ENCODE measurements at regions not wholly inside any gene's neighbourhood (a gene's known extent, or its start where the extent isn't known, plus 50 kb on each side); places are given as distances from the start of the nearest gene placed in this dataset.

- ATAC-seq (no peak), FAIRE-seq (no peak), DNase-seq (ENCODE audit: low read depth, low spot score) (no peak)
- WGBS (ENCODE audit: insufficient coverage, insufficient replicate concordance, low lambda C conversion rate, missing lambda C conversion rate) = 30% methylated on average over 3 of the region's 3 CpGs
- ChIA-PET RAD21 (ENCODE audit: unreplicated experiment) (interaction anchor here (0.7 to 1.9 kb wide), 3 partner anchors 9 to 85 kb away, joined by 3 to 9 read pairs (median 3); no protein-coding TSS in a partner anchor), CTCF (interaction anchor here (0.7 to 2.1 kb wide), 5 partner anchors 19 to 64 kb away, joined by 3 to 5 read pairs (median 4); no protein-coding TSS in a partner anchor), SMC1A (ENCODE audit: uncharacterized antibody, unreplicated experiment) (interaction anchor here (0.5 to 11.2 kb wide), 14 partner anchors 8 to 437 kb away, joined by 3 to 185 read pairs (median 4); no protein-coding TSS in a partner anchor), POLR2A (no interaction called here)
- Histone ChIP-seq H3K36me3 (ENCODE audit: control insufficient read depth in 2 of 2, insufficient read depth in 2 of 2, low read length in 1 of 2) (no peaks in the 10 kb centered on the region), H2AFZ (ENCODE audit: control insufficient read depth, low read depth, low read length) (no peak overlapping the region), H3K4me1 (ENCODE audit: control insufficient read depth, insufficient read depth, low read length) (peaks cover 10% of the 10 kb centered on the region), H3K79me2 (ENCODE audit: control insufficient read depth, insufficient read depth, low read length) (no peaks in the 10 kb centered on the region), H4K20me1 (ENCODE audit: control insufficient read depth, insufficient read depth) (no peaks in the 10 kb centered on the region), H3K9ac (ENCODE audit: control insufficient read depth, insufficient read depth, low read length) (no peak overlapping the region), H3K27me3 (replicated peaks in 1 of 2; ENCODE audit: control insufficient read depth in 2 of 2, insufficient read depth in 2 of 2, low read length in 1 of 2) (no peaks in the 10 kb centered on the region), H3K4me2 (ENCODE audit: control insufficient read depth, insufficient read depth) (no peak overlapping the region), H3K4me3 (no peak overlapping the region), H3K9me3 (replicated peaks; ENCODE audit: control insufficient read depth, insufficient read depth, low read length) (0 out of 3 replicates have a peak, but pooled peaks cover 2% of the 10 kb centered on the region), H3K27ac (ENCODE audit: control insufficient read depth, insufficient read depth) (no peak overlapping the region)
- in situ Hi-C loops (cut with MboI) (no loop called here), intact Hi-C loops (cut with micrococcal nuclease; ENCODE audit: unreplicated experiment) (no loop called here)
- TF ChIP-seq NFYB (IDR thresholded peaks at IDR 0.05; ENCODE audit: insufficient read depth, low read depth, low read length) (no peak), NFXL1 (IDR thresholded peaks at IDR 0.05; ENCODE audit: borderline replicate concordance) (no peak), TCF7 (IDR thresholded peaks at IDR 0.05; ENCODE audit: borderline replicate concordance) (no peak), SMC3 (IDR thresholded peaks at IDR 0.05; ENCODE audit: borderline replicate concordance, low read length) (no peak), KDM1A (IDR thresholded peaks at IDR 0.05; ENCODE audit: borderline replicate concordance) (no peak), CBX5 (IDR thresholded peaks at IDR 0.05; ENCODE audit: low read depth) (no peak), PKNOX1 (IDR thresholded peaks at IDR 0.05) (no peak), MEF2B (IDR thresholded peaks at IDR 0.05; ENCODE audit: partially characterized antibody, poor library complexity, severe bottlenecking) (no peak), NRF1 (conservative IDR thresholded peaks at IDR 0.05; ENCODE audit: low read depth, low read length) (no peak), ESRRA (IDR thresholded peaks at IDR 0.05; ENCODE audit: low read length) (no peak), SREBF1 (IDR thresholded peaks at IDR 0.05; ENCODE audit: low read length) (no peak), JUND (IDR thresholded peaks at IDR 0.05; ENCODE audit: low read depth, low read length) (no peak), MXI1 (IDR thresholded peaks at IDR 0.05; ENCODE audit: low read depth, low read length) (no peak), EZH2 (IDR thresholded peaks at IDR 0.05; ENCODE audit: borderline replicate concordance, control insufficient read depth, low read depth, low read length) (no peak)
- no TSS peak for BruUV-seq (replicated peaks)
Observed at GRCh38 chr2:215876139-215876936, 137.0 kb downstream of the MREG start.
